Astrocyte (in vitro differentiated cells and primary cell): ENCODE measurements at regions not wholly inside any gene's neighbourhood (a gene's known extent, or its start where the extent isn't known, plus 50 kb on each side); places are given as distances from the start of the nearest gene placed in this dataset.
A peak's percentile ranks its signal among the peaks of the same experiment; 100 is the strongest.

Experiments
- DNase-seq: peaks from one replicate; pipeline ENCODE4 v3.0.0-alpha.2; 2010; ENCODE audit warnings: low read depth
- FAIRE-seq: peaks from 2 replicates; lab custom pipeline; 2011; peaks lifted over from hg19 to GRCh38; lab: Jason Lieb, UNC
- H2AFZ ChIP-seq: 2 replicates; pipeline ENCODE4 v1.6.0; 2012; ENCODE audit warnings: low read depth, low read length, inconsistent platforms
- H3K27ac ChIP-seq: 2 replicates; pipeline ENCODE4 v1.5.1; 2011; ENCODE audit warnings: low read depth, low read length, inconsistent platforms
- H3K27me3 ChIP-seq: 2 replicates; pipeline ENCODE4 v1.6.0; 2011; ENCODE audit warnings: low read length, inconsistent platforms; ENCODE audit not compliant: insufficient read depth
- H3K36me3 ChIP-seq: 2 replicates; pipeline ENCODE4 v1.5.1; 2011; ENCODE audit warnings: low read length, inconsistent platforms; ENCODE audit not compliant: insufficient read depth
- H3K4me1 ChIP-seq: 2 replicates; pipeline ENCODE4 v1.5.1; 2011; ENCODE audit warnings: low read length, inconsistent platforms; ENCODE audit not compliant: insufficient read depth
- H3K4me2 ChIP-seq: 2 replicates; pipeline ENCODE4 v1.6.0; 2012; ENCODE audit warnings: low read length, inconsistent platforms
- H3K4me3 ChIP-seq: 2 replicates; pipeline ENCODE4 v1.5.1; 2011; ENCODE audit warnings: low read depth, mild to moderate bottlenecking, low read length, inconsistent platforms; ENCODE audit not compliant: insufficient read depth
- H3K79me2 ChIP-seq: 2 replicates; pipeline ENCODE4 v1.6.0; 2012; ENCODE audit warnings: mild to moderate bottlenecking, low read length, inconsistent platforms; ENCODE audit not compliant: insufficient read depth
- H3K9ac ChIP-seq: 2 replicates; pipeline ENCODE4 v1.6.0; 2012; ENCODE audit warnings: mild to moderate bottlenecking, low read length, inconsistent platforms
- H3K9me3 ChIP-seq: 2 replicates; pipeline ENCODE4 v1.5.1; 2012; ENCODE audit warnings: low read depth, mild to moderate bottlenecking, low read length, inconsistent platforms; ENCODE audit not compliant: insufficient read depth
- H4K20me1 ChIP-seq: 2 replicates; pipeline ENCODE4 v1.6.0; 2012; ENCODE audit warnings: low read length, inconsistent platforms; ENCODE audit not compliant: insufficient read depth
- H3K27ac Mint-ChIP-seq: one replicate; pipeline ENCODE4 v1.8.0; 2021; ENCODE audit warnings: mild to moderate bottlenecking, mixed read lengths; ENCODE audit not compliant: unreplicated experiment
- H3K27me3 Mint-ChIP-seq: one replicate; pipeline ENCODE4 v1.8.0; 2021; ENCODE audit warnings: low read depth, mixed read lengths; ENCODE audit not compliant: unreplicated experiment
- H3K36me3 Mint-ChIP-seq: one replicate; pipeline ENCODE4 v1.8.0; 2021; ENCODE audit warnings: low read depth, mixed read lengths; ENCODE audit not compliant: unreplicated experiment
- H3K4me1 Mint-ChIP-seq: one replicate; pipeline ENCODE4 v1.8.0; 2021; ENCODE audit warnings: low read depth, mixed read lengths; ENCODE audit not compliant: unreplicated experiment
- H3K4me3 Mint-ChIP-seq: one replicate; pipeline ENCODE4 v1.8.0; 2021; ENCODE audit warnings: mild to moderate bottlenecking, moderate library complexity, mixed read lengths; ENCODE audit not compliant: unreplicated experiment
- H3K9me3 Mint-ChIP-seq: one replicate; pipeline ENCODE4 v1.8.0; 2021; ENCODE audit warnings: mild to moderate bottlenecking, mixed read lengths; ENCODE audit not compliant: unreplicated experiment
- CTCF ChIP-seq: IDR thresholded peaks from 2 replicates; pipeline ENCODE4 v1.5.1; 2011; ENCODE audit warnings: low read depth, mild to moderate bottlenecking, inconsistent platforms, low read length, moderate library complexity; ENCODE audit not compliant: insufficient read depth
- EZH2 ChIP-seq: IDR thresholded peaks from 2 replicates; pipeline ENCODE4 v1.6.1; 2012; ENCODE audit warnings: mild to moderate bottlenecking, low read length, inconsistent platforms; ENCODE audit not compliant: insufficient read depth

GRCh38 chr5:99025298-99026045 lies 96.7 kb upstream of the CHD1 start:
- Histone ChIP-seq H3K36me3 (no peaks in the 10 kb centered on the region), H3K9me3 (no peaks in the 10 kb centered on the region), H3K27me3 (no peaks in the 10 kb centered on the region), H3K4me3 (no peak overlapping the region), H2AFZ (peak overlapping the region; percentile 26), H3K4me2 (no peak overlapping the region), H3K4me1 (peaks cover 4% of the 10 kb centered on the region), H3K79me2 (no peaks in the 10 kb centered on the region), H3K27ac (no peak overlapping the region), H4K20me1 (no peaks in the 10 kb centered on the region), H3K9ac (no peak overlapping the region)
- Mint-ChIP-seq H3K4me1 (peaks cover 6% of the 10 kb centered on the region), H3K9me3 (no peaks in the 10 kb centered on the region), H3K27me3 (no peaks in the 10 kb centered on the region), H3K36me3 (no peaks in the 10 kb centered on the region), H3K4me3 (no peak overlapping the region), H3K27ac (no peak overlapping the region)
- FAIRE-seq, result no peak
- no peak for DNase-seq
- no peak for TF ChIP-seq EZH2
- TF ChIP-seq CTCF, result no peak

GRCh38 chr5:99023330-99023729 lies 94.5 kb upstream of the CHD1 start:
- Mint-ChIP-seq H3K27me3 (no peaks in the 10 kb centered on the region), H3K4me1 (peaks cover 14% of the 10 kb centered on the region), H3K36me3 (no peaks in the 10 kb centered on the region), H3K9me3 (no peaks in the 10 kb centered on the region), H3K27ac (no peak overlapping the region), H3K4me3 (no peak overlapping the region)
- no peak overlapping the region for H3K27ac ChIP-seq
- H4K20me1 ChIP-seq, result no peaks in the 10 kb centered on the region
- H2AFZ ChIP-seq, result no peak overlapping the region
- TF ChIP-seq EZH2 (no peak), CTCF (no peak)
- H3K79me2 ChIP-seq, result no peaks in the 10 kb centered on the region
- H3K36me3 ChIP-seq, result no peaks in the 10 kb centered on the region
- FAIRE-seq (no peak), DNase-seq (no peak)
- H3K9ac ChIP-seq, result no peak overlapping the region
- H3K4me1 ChIP-seq, result peaks cover 16% of the 10 kb centered on the region
- no peaks in the 10 kb centered on the region for H3K9me3 ChIP-seq
- no peak overlapping the region for H3K4me3 ChIP-seq
- H3K4me2 ChIP-seq, result no peak overlapping the region
- H3K27me3 ChIP-seq, result no peaks in the 10 kb centered on the region

GRCh38 chr5:99022250-99022649 lies 93.4 kb upstream of the CHD1 start:
- Mint-ChIP-seq H3K36me3 (no peaks in the 10 kb centered on the region), H3K27ac (no peak overlapping the region), H3K9me3 (no peaks in the 10 kb centered on the region), H3K4me3 (no peak overlapping the region), H3K27me3 (no peaks in the 10 kb centered on the region), H3K4me1 (peaks cover 11% of the 10 kb centered on the region)
- DNase-seq (no peak), FAIRE-seq (no peak)
- Histone ChIP-seq H2AFZ (no peak overlapping the region), H4K20me1 (no peaks in the 10 kb centered on the region), H3K79me2 (no peaks in the 10 kb centered on the region), H3K9ac (no peak overlapping the region), H3K4me1 (peaks cover 16% of the 10 kb centered on the region), H3K4me3 (no peak overlapping the region), H3K36me3 (no peaks in the 10 kb centered on the region), H3K9me3 (no peaks in the 10 kb centered on the region), H3K4me2 (no peak overlapping the region), H3K27me3 (no peaks in the 10 kb centered on the region), H3K27ac (no peak overlapping the region)
- TF ChIP-seq CTCF (no peak), EZH2 (no peak)
